GM12892 (cell line): ENCODE measurements at regions not wholly inside any gene's neighbourhood (a gene's known extent, or its start where the extent isn't known, plus 50 kb on each side); places are given as distances from the start of the nearest gene placed in this dataset.

Source experiments
- POLR2A ChIP-seq: IDR thresholded peaks from 2 replicates; pipeline ENCODE4 v1.6.1; 2011; ENCODE audit warnings: low read depth, low read length, control low read depth
- POLR2AphosphoS5 ChIP-seq: IDR thresholded peaks from 2 replicates; pipeline ENCODE4 v1.6.1; 2011; ENCODE audit warnings: low read depth, low read length, control low read depth
- TAF1 ChIP-seq: IDR thresholded peaks from 2 replicates; pipeline ENCODE4 v1.6.1; 2011; ENCODE audit warnings: low read depth, mild to moderate bottlenecking, control low read depth, low read length, borderline replicate concordance

GRCh38 chr14:41355866-41356265, 250.8 kb upstream of the LRFN5 start:
- TF ChIP-seq TAF1 = no peak
- no peak for TF ChIP-seq POLR2A
- TF ChIP-seq POLR2AphosphoS5 = no peak
